Fibroblast of villous mesenchyme (primary cell): ENCODE measurements at regions not wholly inside any gene's neighbourhood (a gene's known extent, or its start where the extent isn't known, plus 50 kb on each side); places are given as distances from the start of the nearest gene placed in this dataset.

Source experiments
- DNase-seq: peaks from one replicate; pipeline ENCODE4 v3.0.0-alpha.2; 2010; ENCODE audit warnings: low read depth
- H3K4me3 ChIP-seq: 2 replicates; pipeline ENCODE4 v1.5.1; 2011; ENCODE audit warnings: low read depth, mild to moderate bottlenecking, low read length
- CTCF ChIP-seq: IDR thresholded peaks from 2 replicates; pipeline ENCODE4 v1.5.1; 2012; ENCODE audit warnings: low read depth, mild to moderate bottlenecking, low read length; ENCODE audit not compliant: insufficient read depth

GRCh38 chr18:78807668-78808067, 171.9 kb upstream of the SALL3 start:
- H3K4me3 ChIP-seq = no peak overlapping the region
- no peak for DNase-seq
- TF ChIP-seq CTCF = no peak

GRCh38 chr18:78809845-78810244, 169.8 kb upstream of the SALL3 start:
- no peak for TF ChIP-seq CTCF
- H3K4me3 ChIP-seq = no peak overlapping the region
- DNase-seq = no peak

- DNase-seq = no peak
- H3K4me3 ChIP-seq = no peak overlapping the region
- TF ChIP-seq CTCF = no peak
These were observed 168.9 kb upstream of the SALL3 start for GRCh38 chr18:78810706-78811105.

GRCh38 chr18:78812067-78812466, 167.6 kb upstream of the SALL3 start:
- H3K4me3 ChIP-seq = no peak overlapping the region
- no peak for DNase-seq
- TF ChIP-seq CTCF = no peak

- no peak for TF ChIP-seq CTCF
- no peak overlapping the region for H3K4me3 ChIP-seq
- no peak for DNase-seq
These were observed 166.5 kb upstream of the SALL3 start for GRCh38 chr18:78813156-78813555.

GRCh38 chr18:78813936-78814710, 165.5 kb upstream of the SALL3 start:
- DNase-seq = no peak
- TF ChIP-seq CTCF = no peak
- no peak overlapping the region for H3K4me3 ChIP-seq

GRCh38 chr18:78814766-78815165, 164.9 kb upstream of the SALL3 start:
- no peak for TF ChIP-seq CTCF
- DNase-seq = no peak

More at GRCh38 chr18:78814766-78815165, 164.9 kb upstream of the SALL3 start:
- H3K4me3 ChIP-seq = no peak overlapping the region
